GM12864 (cell line): ENCODE measurements at regions not wholly inside any gene's neighbourhood (a gene's known extent, or its start where the extent isn't known, plus 50 kb on each side); places are given as distances from the start of the nearest gene placed in this dataset.

ENCODE experiments used
- DNase-seq: peaks from one replicate; pipeline ENCODE4 v3.0.0-alpha.2; 2011; ENCODE audit warnings: low read depth
- H3K4me3 ChIP-seq: 2 replicates; pipeline ENCODE4 v1.5.1; 2011; ENCODE audit warnings: mild to moderate bottlenecking, low read depth, low read length, control low read depth
- CTCF ChIP-seq: IDR thresholded peaks from 2 replicates; pipeline ENCODE4 v1.5.1; 2011; ENCODE audit warnings: low read depth, mild to moderate bottlenecking, moderate library complexity, low read length, control low read depth, inconsistent platforms; ENCODE audit errors: missing control alignments

DNA sequence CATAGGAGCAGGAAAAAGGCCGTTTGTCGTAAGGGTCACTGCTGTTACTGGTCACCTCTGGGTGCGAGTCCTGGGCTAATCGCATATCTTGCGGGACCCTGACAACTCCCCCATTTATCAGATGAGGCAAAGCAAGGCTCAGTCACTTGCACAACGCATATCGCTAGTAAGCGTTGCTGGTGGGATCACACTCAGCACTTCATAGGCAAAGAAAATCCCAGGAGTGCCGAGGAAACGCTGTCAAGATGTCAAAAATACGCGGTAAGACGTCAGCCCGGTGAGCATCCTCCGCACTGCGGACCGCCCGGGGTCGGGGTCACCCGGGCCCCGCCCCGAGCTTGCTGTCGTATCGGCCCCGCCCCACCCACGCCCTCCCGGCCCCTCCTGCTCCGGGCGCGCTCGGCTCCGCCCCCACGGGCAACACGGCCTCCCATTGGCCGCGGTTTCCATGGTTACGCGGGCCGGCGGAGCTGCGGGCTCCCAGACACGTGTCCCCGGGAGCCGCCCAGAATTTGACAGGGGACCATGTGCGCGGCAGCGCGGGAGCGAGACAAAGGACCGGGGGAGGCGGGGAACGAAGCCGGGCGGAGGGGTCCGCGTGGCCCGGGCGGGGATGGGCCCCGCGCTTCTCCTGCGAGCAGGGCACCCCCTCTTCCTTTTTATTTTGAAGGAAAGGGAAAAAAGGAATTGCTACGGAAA lies 80.2 kb upstream of the IER5L start:
- no peak for TF ChIP-seq CTCF
- DNase-seq: no peak
- no peak overlapping the region for H3K4me3 ChIP-seq

DNA sequence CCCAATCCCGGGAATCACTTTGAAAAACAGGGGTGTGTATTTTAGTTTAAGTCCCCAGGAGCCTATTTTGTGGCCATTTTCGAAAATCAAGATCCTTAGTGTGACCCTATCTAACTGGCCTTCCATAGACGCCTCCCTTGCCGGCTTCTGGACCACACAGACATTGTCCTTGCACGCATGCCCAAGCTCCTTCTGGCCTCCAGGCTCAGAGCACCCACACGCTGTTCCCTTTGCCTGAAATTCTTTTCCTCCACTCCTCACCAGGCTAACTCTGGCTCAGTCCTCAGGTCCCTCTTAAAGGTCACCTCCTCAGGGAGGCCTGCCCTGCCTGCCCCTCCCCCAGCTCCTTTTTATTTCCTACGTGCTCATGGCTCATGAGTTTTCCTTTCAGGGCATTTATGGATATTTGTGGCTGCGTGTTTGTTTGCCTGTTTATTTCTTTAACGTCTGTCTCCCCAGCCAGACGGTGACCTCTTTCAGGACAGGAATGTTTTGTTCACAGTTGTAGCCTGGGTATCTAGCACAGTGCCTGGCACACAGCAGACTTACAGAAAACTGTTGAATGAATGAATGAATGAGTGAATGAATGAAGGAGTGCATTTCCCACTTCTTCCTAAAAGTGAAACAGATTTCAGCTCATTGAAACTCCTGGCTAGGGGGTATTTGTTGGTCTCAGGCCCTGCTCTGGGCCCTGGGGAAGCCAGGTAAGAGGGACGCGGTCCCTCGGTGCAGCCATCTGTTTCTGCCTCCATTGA lies 79.1 kb upstream of the IER5L start:
- no peak for DNase-seq
- TF ChIP-seq CTCF: no peak
- no peak overlapping the region for H3K4me3 ChIP-seq

DNA sequence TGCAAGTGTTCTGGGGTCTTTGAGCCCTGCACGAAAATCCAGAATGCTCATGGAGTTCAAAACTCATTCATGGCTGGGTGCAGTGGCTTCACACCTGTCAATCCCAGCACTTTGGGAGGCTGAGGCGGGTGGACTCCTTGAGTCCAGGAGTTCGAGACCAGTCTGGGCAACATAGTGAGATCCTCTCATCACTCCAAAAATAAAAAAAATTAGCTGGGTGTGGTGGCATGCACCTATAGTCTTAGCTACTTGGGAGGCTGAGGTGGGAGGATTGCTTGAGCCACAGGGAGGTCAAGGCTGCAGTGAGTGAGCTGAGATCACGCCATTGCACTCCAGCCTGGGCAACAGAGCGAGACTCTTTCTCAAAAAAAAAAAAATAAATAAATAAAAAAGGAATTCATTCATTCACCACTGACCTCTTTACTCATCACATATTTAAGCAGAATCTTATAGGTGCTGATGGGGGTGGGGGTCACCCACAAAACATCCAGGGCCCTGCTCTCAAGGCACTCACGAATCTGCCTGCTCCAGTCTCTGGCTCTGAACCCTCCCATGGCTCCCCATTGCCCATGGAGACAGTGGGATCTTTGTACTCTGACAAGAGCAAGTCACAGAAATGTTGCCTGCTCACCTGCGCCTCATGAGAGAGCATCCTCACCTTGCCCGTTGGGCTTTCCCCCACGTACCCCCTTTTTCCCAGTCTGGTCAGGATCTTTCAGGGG lies 76.7 kb upstream of the IER5L start:
- H3K4me3 ChIP-seq: no peak overlapping the region
- no peak for TF ChIP-seq CTCF
- DNase-seq: no peak

GRCh38 chr9:129253803-129254381 lies 75.8 kb upstream of the IER5L start:
- no peak for TF ChIP-seq CTCF
- no peak overlapping the region for H3K4me3 ChIP-seq
- no peak for DNase-seq

- no peak for DNase-seq
- no peak for TF ChIP-seq CTCF
- no peak overlapping the region for H3K4me3 ChIP-seq
Observed at GRCh38 chr9:129252937-129253802, 75.1 kb upstream of the IER5L start.

DNA sequence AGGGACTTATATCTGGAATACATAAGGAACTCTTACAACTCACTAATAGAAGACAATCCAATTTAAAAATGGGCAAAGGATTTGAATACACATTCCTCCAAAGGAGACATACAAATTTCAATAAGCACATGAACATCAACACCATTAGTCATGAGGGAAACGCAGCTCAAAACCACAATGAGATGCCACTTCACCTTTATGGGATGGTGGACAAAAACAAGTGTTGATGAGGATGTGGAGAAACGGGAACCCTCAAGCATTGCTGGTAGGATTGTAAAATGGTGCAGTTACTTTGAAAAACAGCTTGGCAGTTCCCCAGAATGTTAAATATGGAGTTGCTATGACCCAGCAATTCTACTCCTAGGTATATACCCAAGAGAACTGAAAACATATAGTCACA lies 72.7 kb upstream of the IER5L start:
- no peak for DNase-seq
- H3K4me3 ChIP-seq: no peak overlapping the region
- no peak for TF ChIP-seq CTCF
